Liver (tissue), 8 donors: ENCODE measurements at regions not wholly inside any gene's neighbourhood (a gene's known extent, or its start where the extent isn't known, plus 50 kb on each side); places are given as distances from the start of the nearest gene placed in this dataset.

Experiments
- DNase-seq: peaks from one replicate; pipeline ENCODE4 v3.0.0-alpha.2; 2017; ENCODE audit warnings: low spot score
- H3K27ac ChIP-seq, 2 donors: one replicate each; pipeline ENCODE4 v1.7.0; 2013; ENCODE audit warnings: inconsistent platforms in 2 of 2, low read length in 2 of 2, control low read depth in 1 of 2, low read depth in 1 of 2, mild to moderate bottlenecking in 1 of 2
- H3K27me3 ChIP-seq, 4 donors: one replicate each; pipeline versions ENCODE4 v1.6.1 to v1.7.0; 2013; ENCODE audit warnings: low read length in 3 of 4, inconsistent platforms in 1 of 4, mild to moderate bottlenecking in 1 of 4, moderate library complexity in 1 of 4; ENCODE audit not compliant: control insufficient read depth in 4 of 4, insufficient read depth in 4 of 4
- H3K36me3 ChIP-seq, 4 donors: one replicate each; pipeline versions ENCODE4 v1.6.1 to v1.7.0; 2013; ENCODE audit warnings: low read length in 3 of 4, mild to moderate bottlenecking in 3 of 4, low read depth in 1 of 4, moderate library complexity in 1 of 4; ENCODE audit not compliant: control insufficient read depth in 4 of 4, insufficient read depth in 3 of 4
- H3K4me1 ChIP-seq, 4 donors: one replicate each; pipeline versions ENCODE4 v1.6.1 to v1.7.0; 2013; ENCODE audit warnings: low read length in 3 of 4, mild to moderate bottlenecking in 3 of 4, moderate library complexity in 1 of 4; ENCODE audit not compliant: control insufficient read depth in 4 of 4, insufficient read depth in 4 of 4
- H3K4me3 ChIP-seq, 3 donors: one replicate each; pipeline versions ENCODE4 v1.6.1 to v1.7.0; 2013; ENCODE audit warnings: low read length in 3 of 3, control low read depth in 1 of 3, low read depth in 1 of 3, mild to moderate bottlenecking in 1 of 3
- H3K9ac ChIP-seq, 2 donors: one replicate each; pipeline ENCODE4 v1.7.0; 2013; ENCODE audit warnings: low read length in 2 of 2, mild to moderate bottlenecking in 2 of 2, moderate library complexity in 2 of 2, control low read depth in 1 of 2, low read depth in 1 of 2
- H3K9me3 ChIP-seq, 4 donors: one replicate each; pipeline versions ENCODE4 v1.6.1 to v1.7.0; 2013; ENCODE audit warnings: low read length in 3 of 4; ENCODE audit not compliant: control insufficient read depth in 4 of 4
- ATF3 ChIP-seq: IDR thresholded peaks from 2 replicates; pipeline ENCODE4 v1.6.1; 2016; ENCODE audit warnings: antibody characterized with exemption
- CTCF ChIP-seq: fragments of 150-350 bp; IDR thresholded peaks from 2 replicates; pipeline ENCODE4 v1.5.1; 2017; ENCODE audit warnings: improper control_type of control experiment, low read depth, low read length; ENCODE audit not compliant: missing input control
- EGR1 ChIP-seq, 2 donors: IDR thresholded peaks; 2 replicates each; pipeline ENCODE4 v1.6.1; 2016 to 2018; ENCODE audit warnings: antibody characterized with exemption in 2 of 2, low read depth in 2 of 2
- FOXA1 ChIP-seq: IDR thresholded peaks from 2 replicates; pipeline ENCODE4 v1.6.1; 2016; ENCODE audit warnings: antibody characterized with exemption
- FOXA2 ChIP-seq: IDR thresholded peaks from 2 replicates; pipeline ENCODE4 v1.6.1; 2016; ENCODE audit warnings: antibody characterized with exemption
- GABPA ChIP-seq, 2 donors: IDR thresholded peaks in 1 of 2; conservative IDR thresholded peaks in 1 of 2; 2 replicates each; pipeline ENCODE4 v1.6.1; 2016; ENCODE audit warnings: antibody characterized with exemption in 2 of 2, mild to moderate bottlenecking in 1 of 2, moderate library complexity in 1 of 2
- HNF4A ChIP-seq, 2 donors: conservative IDR thresholded peaks; 2 replicates each; pipeline ENCODE4 v1.6.1; 2016; ENCODE audit warnings: antibody characterized with exemption in 2 of 2, mild to moderate bottlenecking in 2 of 2
- HNF4G ChIP-seq: IDR thresholded peaks from 2 replicates; pipeline ENCODE4 v1.6.1; 2016; ENCODE audit warnings: antibody characterized with exemption
- JUND ChIP-seq, 2 donors: IDR thresholded peaks; 2 replicates each; pipeline ENCODE4 v1.6.1; 2016; ENCODE audit warnings: antibody characterized with exemption in 2 of 2
- MAX ChIP-seq: IDR thresholded peaks from 2 replicates; pipeline ENCODE4 v1.6.1; 2016; ENCODE audit warnings: antibody characterized with exemption
- NR2F2 ChIP-seq: IDR thresholded peaks from 2 replicates; pipeline ENCODE4 v1.6.1; 2016; ENCODE audit warnings: antibody characterized with exemption
- RAD21 ChIP-seq, 2 donors: IDR thresholded peaks; 2 replicates each; pipeline ENCODE4 v1.6.1; 2016; ENCODE audit warnings: antibody characterized with exemption in 2 of 2, mild to moderate bottlenecking in 2 of 2
- REST ChIP-seq: IDR thresholded peaks from 2 replicates; pipeline ENCODE4 v1.6.1; 2016; ENCODE audit warnings: antibody characterized with exemption, mild to moderate bottlenecking
- RXRA ChIP-seq, 2 donors: IDR thresholded peaks; 2 replicates each; pipeline ENCODE4 v1.6.1; 2017 to 2018; ENCODE audit warnings: antibody characterized with exemption in 2 of 2, mild to moderate bottlenecking in 1 of 2
- SP1 ChIP-seq: IDR thresholded peaks from 2 replicates; pipeline ENCODE4 v1.6.1; 2018; ENCODE audit warnings: antibody characterized with exemption, mild to moderate bottlenecking
- TAF1 ChIP-seq: conservative IDR thresholded peaks from 2 replicates; pipeline ENCODE4 v1.6.1; 2016; ENCODE audit warnings: antibody characterized with exemption, mild to moderate bottlenecking
- YY1 ChIP-seq: IDR thresholded peaks from 2 replicates; pipeline ENCODE4 v1.6.1; 2016; ENCODE audit warnings: antibody characterized with exemption, mild to moderate bottlenecking
- ZBTB33 ChIP-seq: IDR thresholded peaks from 2 replicates; pipeline ENCODE4 v1.6.1; 2016; ENCODE audit warnings: antibody characterized with exemption
- WGBS: extraction: QIAGEN DNeasy Blood & Tissue Kit; methylation state at CpG from one replicate; pipeline ENCODE4 v1.1.7; 2013; 5-methylcytosine and 5-hydroxymethylcytosine counted together
- donor health status: healthy.
- donor health status: healthy.
- donor health status: healthy.
- donor health status: healthy.
- donor health status: healthy.

GRCh38 chr2:234411793-234412192, 85.1 kb downstream of the ARL4C start:
- no peak for DNase-seq
- no peak overlapping the region for H3K27ac ChIP-seq
- no peaks in the 10 kb centered on the region for H3K4me1 ChIP-seq
- no peak overlapping the region for H3K4me3 ChIP-seq
- WGBS = 89% methylated on average over 4 of the region's 4 CpGs
- TF ChIP-seq NR2F2 (no peak), YY1 (no peak), MAX (no peak), EGR1 (IDR thresholded peaks at IDR 0.05; ENCODE audit: low read depth in 2 of 2) (no peak), GABPA (IDR thresholded peaks at IDR 0.05 in 1 of 2, conservative IDR thresholded peaks at IDR 0.05 in 1 of 2) (no peak), ZBTB33 (no peak), RAD21 (IDR thresholded peaks at IDR 0.05) (no peak), FOXA2 (no peak), FOXA1 (no peak), TAF1 (no peak), JUND (IDR thresholded peaks at IDR 0.05) (no peak), REST (no peak), HNF4A (conservative IDR thresholded peaks at IDR 0.05) (no peak), HNF4G (no peak), ATF3 (no peak), CTCF (no peak), RXRA (IDR thresholded peaks at IDR 0.05) (no peak), SP1 (no peak)
- H3K36me3 ChIP-seq = no peaks in the 10 kb centered on the region
- no peak overlapping the region for H3K9ac ChIP-seq
- no peaks in the 10 kb centered on the region for H3K9me3 ChIP-seq
- peaks cover 0 to 3% (median 0%) of the 10 kb centered on the region in 4 donors for H3K27me3 ChIP-seq

- Histone ChIP-seq H3K36me3 (no peaks in the 10 kb centered on the region), H3K4me1 (no peaks in the 10 kb centered on the region), H3K4me3 (no peak overlapping the region), H3K27ac (no peak overlapping the region), H3K27me3 (peaks cover 0 to 3% (median 0%) of the 10 kb centered on the region in 4 donors), H3K9me3 (no peaks in the 10 kb centered on the region), H3K9ac (no peak overlapping the region)
- WGBS = 53% methylated on average over 5 of the region's 5 CpGs
- DNase-seq = no peak
- TF ChIP-seq ATF3 (no peak), HNF4A (conservative IDR thresholded peaks at IDR 0.05) (no peak), RXRA (IDR thresholded peaks at IDR 0.05) (no peak), FOXA2 (no peak)
These were observed 86.4 kb downstream of the ARL4C start for GRCh38 chr2:234410526-234410925.
